HEK293T (cell line): ENCODE measurements at regions not wholly inside any gene's neighbourhood (a gene's known extent, or its start where the extent isn't known, plus 50 kb on each side); places are given as distances from the start of the nearest gene placed in this dataset.

Source experiments
- ARNT ChIP-seq: fragments of 450-650 bp; IDR thresholded peaks from 2 replicates; pipeline ENCODE4 v1.6.1; 2017; ENCODE audit warnings: mild to moderate bottlenecking
- BHLHE40 ChIP-seq: fragments of 450-650 bp; IDR thresholded peaks from 2 replicates; pipeline ENCODE4 v1.6.1; 2016; ENCODE audit warnings: mild to moderate bottlenecking, moderate library complexity, borderline replicate concordance
- ELF4 ChIP-seq: fragments of 450-650 bp; IDR thresholded peaks from 2 replicates; pipeline ENCODE4 v1.6.1; 2017; ENCODE audit warnings: antibody characterized with exemption
- FOXA1 ChIP-seq: fragments of 450-650 bp; IDR thresholded peaks from 2 replicates; pipeline ENCODE4 v1.6.1; 2016; ENCODE audit warnings: mild to moderate bottlenecking
- HDGF ChIP-seq: fragments of 450-650 bp; IDR thresholded peaks from 2 replicates; pipeline ENCODE4 v1.6.1; 2017; ENCODE audit warnings: antibody characterized with exemption, borderline replicate concordance
- PKNOX1 ChIP-seq: fragments of 450-650 bp; IDR thresholded peaks from 2 replicates; pipeline ENCODE4 v1.6.1; 2016
- SP1 ChIP-seq: fragments of 450-650 bp; IDR thresholded peaks from 2 replicates; pipeline ENCODE4 v1.6.1; 2017
- TARDBP ChIP-seq: fragments of 450-650 bp; IDR thresholded peaks from 2 replicates; pipeline ENCODE4 v1.6.1; 2016
- ZNF384 ChIP-seq: fragments of 450-650 bp; IDR thresholded peaks from 2 replicates; pipeline ENCODE4 v1.6.1; 2016

GRCh38 chr10:14450041-14450491 lies 119.3 kb upstream of the FRMD4A start:
- no peak for TF ChIP-seq ELF4
- no peak for TF ChIP-seq BHLHE40
- TF ChIP-seq FOXA1, result no peak
- no peak for TF ChIP-seq PKNOX1
- TF ChIP-seq ARNT, result no peak
- no peak for TF ChIP-seq TARDBP
- TF ChIP-seq SP1, result no peak
- no peak for TF ChIP-seq HDGF
- no peak for TF ChIP-seq ZNF384
